ENCODE measurements at regions not wholly inside any gene's neighbourhood (a gene's known extent, or its start where the extent isn't known, plus 50 kb on each side); places are given as distances from the start of the nearest gene placed in this dataset.
"Not testable (repeated sequence)": the region's sequence is repeated elsewhere in the genome, so short reads cannot be mapped to it uniquely, and the experiment has no call there.

GRCh38 chr1:219342836-219343235 is 169.2 kb downstream of the LYPLAL1 start:
- DNase-seq: no peak

- DNase-seq: no peak
These were observed 167.1 kb downstream of the LYPLAL1 start for GRCh38 chr1:219340796-219341195.

- no peak for DNase-seq
These were observed 165.8 kb downstream of the LYPLAL1 start for GRCh38 chr1:219339466-219339865.

- no peak for DNase-seq
These were observed 163.9 kb downstream of the LYPLAL1 start for GRCh38 chr1:219337588-219337987.

GRCh38 chr1:219333626-219334025 is 159.9 kb downstream of the LYPLAL1 start:
- DNase-seq: no peak

GRCh38 chr1:219331424-219331823 is 157.7 kb downstream of the LYPLAL1 start:
- no peak for DNase-seq

- DNase-seq: no peak
These were observed 157.0 kb downstream of the LYPLAL1 start for GRCh38 chr1:219330669-219331068.

- DNase-seq: no peak
These were observed 156.3 kb downstream of the LYPLAL1 start for GRCh38 chr1:219330001-219330400.

- DNase-seq: no peak
These were observed 155.9 kb downstream of the LYPLAL1 start for GRCh38 chr1:219329578-219329977.

GRCh38 chr1:219326843-219327242 is 153.2 kb downstream of the LYPLAL1 start:
- no peak for DNase-seq

GRCh38 chr1:219325368-219325742 is 151.7 kb downstream of the LYPLAL1 start:
- no peak for DNase-seq

- no peak for DNase-seq
These were observed 151.1 kb downstream of the LYPLAL1 start for GRCh38 chr1:219324629-219325367.

- DNase-seq: no peak
These were observed 150.5 kb downstream of the LYPLAL1 start for GRCh38 chr1:219324171-219324570.

- no peak for DNase-seq
These were observed 149.7 kb downstream of the LYPLAL1 start for GRCh38 chr1:219323426-219323825.

- DNase-seq: no peak
These were observed 149.1 kb downstream of the LYPLAL1 start for GRCh38 chr1:219322766-219323165.

GRCh38 chr1:219320563-219320962 is 146.9 kb downstream of the LYPLAL1 start:
- not testable (repeated sequence) for DNase-seq

- no peak for DNase-seq
These were observed 145.1 kb downstream of the LYPLAL1 start for GRCh38 chr1:219318826-219319225.

GRCh38 chr1:219317762-219318353 is 144.2 kb downstream of the LYPLAL1 start:
- DNase-seq: no peak

GRCh38 chr1:219316066-219316465 is 142.4 kb downstream of the LYPLAL1 start:
- DNase-seq: no peak

GRCh38 chr1:219313961-219314360 is 140.3 kb downstream of the LYPLAL1 start:
- no peak for DNase-seq

GRCh38 chr1:219312967-219313366 is 139.3 kb downstream of the LYPLAL1 start:
- no peak for DNase-seq

GRCh38 chr1:219310181-219310728 is 136.6 kb downstream of the LYPLAL1 start:
- no peak for DNase-seq

- no peak for DNase-seq
These were observed 134.7 kb downstream of the LYPLAL1 start for GRCh38 chr1:219308367-219308766.

Measured in activated CD4-positive, CD25-positive, alpha-beta regulatory T cell (primary cell).